ENCODE measurements at regions not wholly inside any gene's neighbourhood (a gene's known extent, or its start where the extent isn't known, plus 50 kb on each side); places are given as distances from the start of the nearest gene placed in this dataset.
A peak's percentile ranks its signal among the peaks of the same experiment; 100 is the strongest.
"Not testable (repeated sequence)": the region's sequence is repeated elsewhere in the genome, so short reads cannot be mapped to it uniquely, and the experiment has no call there.

DNA sequence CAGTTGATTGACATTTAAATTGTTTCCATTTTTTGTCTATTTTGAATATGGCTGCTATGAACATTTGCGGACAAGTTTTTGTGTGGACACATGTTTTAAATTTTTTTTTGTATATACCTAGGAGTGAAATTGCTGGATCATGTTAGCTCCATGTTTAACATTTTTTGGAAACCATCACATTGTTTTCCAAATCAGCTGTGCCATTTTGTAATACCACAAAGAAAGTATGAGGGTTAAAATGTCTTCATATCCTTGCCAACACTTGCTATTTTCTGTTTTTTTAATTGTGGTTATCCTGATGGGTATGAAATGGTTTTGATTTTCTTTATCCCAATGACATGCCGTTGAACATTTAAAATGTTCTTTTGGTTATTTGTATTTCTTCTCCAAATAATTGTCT, 52.1 kb downstream of the CARTPT start:
- no peak for DNase-seq (ENCODE audit: low read depth)

- no peak for DNase-seq (ENCODE audit: low read depth)
These were observed 59.7 kb downstream of the CARTPT start for GRCh38 chr5:71778678-71779276.

DNA sequence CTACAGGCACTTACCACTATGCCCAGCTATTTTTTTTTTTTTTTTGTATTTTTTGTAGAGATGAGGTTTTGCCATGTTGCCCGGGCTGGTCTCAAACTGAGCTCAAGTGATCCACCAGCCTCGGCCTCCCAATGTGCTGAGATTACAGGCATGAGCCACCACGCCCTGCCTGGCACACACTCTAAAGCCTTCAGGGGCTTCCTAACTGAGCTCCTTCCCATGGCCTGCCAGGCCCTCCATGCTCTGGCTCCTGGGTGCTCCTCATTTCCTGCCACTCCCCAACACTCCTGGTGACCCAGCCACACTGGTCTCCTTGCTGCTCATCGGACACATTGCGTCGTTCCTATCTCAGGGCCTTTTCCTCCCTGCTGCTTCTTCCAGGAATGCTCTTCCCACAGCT, 61.5 kb downstream of the CARTPT start:
- DNase-seq (ENCODE audit: low read depth): no peak

- no peak for DNase-seq (ENCODE audit: low read depth)
These were observed 63.3 kb downstream of the CARTPT start for GRCh38 chr5:71782393-71782770.

DNA sequence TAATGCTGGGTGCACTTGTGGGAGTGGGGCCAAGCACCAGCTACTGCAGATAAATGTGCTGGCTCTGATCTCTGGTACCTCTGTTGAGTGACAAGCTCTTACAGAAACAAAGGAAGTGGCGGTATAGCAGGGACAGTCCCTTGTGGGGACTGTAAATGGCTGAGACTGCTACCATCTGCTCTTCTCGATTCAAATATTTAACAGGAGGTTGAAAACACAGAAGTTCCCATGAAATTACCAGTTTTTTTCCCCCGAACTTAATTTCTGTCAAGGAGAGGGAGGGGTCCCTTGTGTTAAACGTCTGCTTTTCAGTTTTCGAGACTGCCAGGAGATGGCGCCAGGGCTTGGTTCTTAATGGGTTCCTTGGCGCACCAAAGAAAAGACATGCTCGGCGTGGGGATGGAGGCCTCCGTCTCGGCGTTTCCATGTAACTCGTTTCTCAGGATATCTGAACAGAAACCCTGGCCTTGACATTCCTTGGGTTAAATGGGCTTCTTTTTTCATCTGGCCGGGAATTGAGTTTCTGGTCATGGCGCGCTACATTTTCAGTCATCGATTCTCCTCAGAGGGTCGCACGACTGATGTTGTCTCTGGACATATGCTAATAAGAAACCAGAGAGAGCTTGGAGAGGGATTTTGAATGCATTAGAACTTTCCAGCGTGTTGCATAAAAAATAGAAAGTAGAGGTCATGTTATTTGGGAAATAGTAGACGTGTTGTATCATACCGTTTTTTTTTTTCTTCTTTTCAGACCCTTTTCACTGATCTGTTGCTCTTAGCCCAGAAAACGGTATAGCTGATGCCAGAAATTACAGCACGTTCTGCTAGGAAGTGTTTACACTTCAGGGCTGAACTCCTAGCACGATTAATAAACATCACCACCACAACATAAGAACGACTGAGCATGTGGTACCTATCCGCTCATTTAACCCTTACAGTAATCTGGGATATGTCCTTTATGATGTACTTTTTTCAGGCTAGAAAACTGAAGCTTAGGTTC, 64.0 kb downstream of the CARTPT start:
- peak; percentile 60 for DNase-seq (ENCODE audit: low read depth)

GRCh38 chr5:71783891-71784290, 64.8 kb downstream of the CARTPT start:
- DNase-seq (ENCODE audit: low read depth): no peak

DNA sequence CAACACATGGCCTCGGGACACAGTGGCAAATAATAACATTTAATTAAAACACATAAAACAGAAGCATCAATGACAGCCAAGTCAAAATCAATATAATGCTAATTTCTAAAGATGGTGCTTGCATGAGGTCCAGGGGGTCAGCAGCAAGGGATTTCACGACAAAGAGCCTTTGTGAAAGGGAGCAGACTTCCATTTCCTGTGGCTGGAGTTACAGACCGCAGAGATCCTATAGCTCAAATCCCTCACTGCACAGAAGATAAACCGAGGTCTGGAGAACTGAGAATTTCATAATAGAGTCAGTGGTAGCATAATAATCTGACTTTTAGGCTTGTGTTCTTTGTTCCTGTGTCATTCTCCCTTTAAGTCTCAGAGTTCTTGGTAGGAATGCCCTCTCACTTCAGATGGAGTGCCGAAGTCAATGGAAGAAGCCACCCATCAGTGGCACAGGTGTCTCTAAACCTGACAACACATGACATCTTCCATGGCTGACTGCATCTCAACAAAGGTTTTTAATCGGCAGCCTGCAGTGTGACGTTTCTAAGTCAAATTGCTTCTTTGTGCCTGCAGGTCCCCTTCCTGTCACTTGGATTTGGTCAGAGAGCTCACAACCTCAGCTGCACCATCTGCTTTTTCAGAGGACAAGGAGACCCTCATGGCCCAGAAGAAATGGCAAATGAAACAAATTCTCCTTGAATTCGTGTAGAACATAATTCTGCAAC, 67.4 kb downstream of the CARTPT start:
- no peak for DNase-seq (ENCODE audit: low read depth)

DNA sequence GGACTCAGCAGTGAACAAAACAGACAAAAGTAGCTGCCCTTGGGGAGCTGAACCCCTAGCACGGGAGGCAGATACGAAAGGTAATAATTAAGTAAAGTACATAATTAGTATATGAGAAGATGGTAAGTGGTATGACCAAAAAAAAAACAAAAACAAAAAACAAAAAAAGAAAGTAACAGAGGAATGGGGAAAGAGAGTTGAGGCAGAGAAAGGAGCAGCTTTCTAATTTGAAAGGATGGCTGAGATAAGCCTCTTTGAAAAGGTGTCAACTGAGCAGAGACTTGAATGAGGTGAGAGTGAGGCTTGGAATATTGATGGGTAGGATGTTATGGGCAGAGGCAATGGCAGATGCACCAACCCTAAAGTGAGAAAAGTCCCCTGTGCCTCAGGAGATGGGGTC, 69.7 kb downstream of the CARTPT start:
- DNase-seq (ENCODE audit: low read depth): no peak

GRCh38 chr5:71789746-71790145, 70.7 kb downstream of the CARTPT start:
- no peak for DNase-seq (ENCODE audit: low read depth)

DNA sequence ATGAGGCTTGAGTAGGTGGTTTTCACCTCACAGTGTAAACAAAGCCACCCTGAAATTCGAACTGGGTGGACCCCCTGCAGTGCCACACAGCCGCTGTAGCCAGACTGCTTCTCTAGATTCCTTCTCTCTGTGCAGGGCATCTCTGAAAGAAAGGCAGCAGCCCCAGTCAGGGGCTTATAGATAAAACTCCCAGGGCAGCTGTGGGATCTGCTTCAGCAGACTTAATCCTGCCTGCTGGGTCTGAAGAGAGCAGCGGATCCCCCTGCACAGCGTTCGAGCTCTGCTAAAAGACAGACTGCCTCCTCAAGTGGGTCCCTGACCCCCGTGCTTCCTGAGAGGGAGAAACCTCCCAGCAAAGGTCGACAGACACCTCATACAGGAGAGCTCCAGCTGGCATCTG, 71.4 kb downstream of the CARTPT start:
- no peak for DNase-seq (ENCODE audit: low read depth)

- not testable (repeated sequence) for DNase-seq (ENCODE audit: low read depth)
These were observed 73.0 kb downstream of the CARTPT start for GRCh38 chr5:71792041-71792440.

DNA sequence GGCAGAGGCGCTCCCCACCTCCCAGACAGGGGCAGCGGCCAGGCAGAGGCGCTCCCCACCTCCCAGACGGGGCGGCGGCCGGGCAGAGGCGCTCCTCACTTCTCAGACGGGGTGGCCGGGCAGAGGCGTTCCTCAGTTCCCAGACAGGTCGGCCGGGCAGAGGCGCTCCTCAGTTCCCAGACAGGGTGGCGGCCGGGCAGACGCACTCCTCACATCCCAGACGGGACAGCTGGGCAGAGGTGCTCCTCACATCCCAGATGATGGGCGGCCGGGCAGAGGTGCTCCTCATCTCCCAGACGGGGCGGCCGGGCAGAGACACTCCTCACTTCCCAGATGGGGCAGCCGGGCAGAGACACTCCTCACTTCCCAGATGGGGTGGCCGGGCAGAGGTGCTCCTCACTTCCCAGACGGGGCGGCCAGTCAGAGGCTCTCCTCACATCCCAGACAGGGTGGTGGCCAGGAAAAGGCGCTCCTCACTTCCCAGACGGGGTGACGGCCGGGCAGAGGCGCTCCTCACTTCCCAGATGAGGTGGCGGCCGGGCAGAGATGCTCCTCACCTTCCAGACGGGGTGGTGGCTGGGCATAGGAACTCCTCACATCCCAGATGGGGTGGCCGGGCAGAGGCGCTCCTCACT, 75.1 kb downstream of the CARTPT start:
- no peak for DNase-seq (ENCODE audit: low read depth)

DNA sequence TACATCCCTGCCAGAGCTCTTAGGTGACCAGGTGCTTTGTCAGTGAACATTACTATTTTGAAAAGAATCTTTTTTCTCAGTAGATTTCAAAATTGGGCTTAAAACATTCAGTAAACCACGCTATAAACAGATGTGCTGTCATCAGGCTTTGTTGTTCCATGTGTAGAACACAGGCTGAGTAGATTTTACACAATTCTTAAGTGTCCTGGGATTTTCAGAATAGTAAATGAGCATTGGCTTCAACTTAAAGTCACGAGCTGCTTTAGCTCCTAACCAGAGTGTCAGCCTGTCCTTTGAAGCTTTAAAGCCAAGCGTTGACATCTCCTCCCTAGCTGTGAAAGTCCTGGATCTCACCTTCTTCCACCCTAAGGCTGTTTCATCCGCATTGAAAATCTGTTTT, 83.6 kb downstream of the CARTPT start:
- DNase-seq (ENCODE audit: low read depth): no peak

- no peak for DNase-seq (ENCODE audit: low read depth)
These were observed 87.6 kb downstream of the CARTPT start for GRCh38 chr5:71806711-71807110.

- no peak for DNase-seq (ENCODE audit: low read depth)
These were observed 88.8 kb downstream of the CARTPT start for GRCh38 chr5:71807909-71808308.

DNA sequence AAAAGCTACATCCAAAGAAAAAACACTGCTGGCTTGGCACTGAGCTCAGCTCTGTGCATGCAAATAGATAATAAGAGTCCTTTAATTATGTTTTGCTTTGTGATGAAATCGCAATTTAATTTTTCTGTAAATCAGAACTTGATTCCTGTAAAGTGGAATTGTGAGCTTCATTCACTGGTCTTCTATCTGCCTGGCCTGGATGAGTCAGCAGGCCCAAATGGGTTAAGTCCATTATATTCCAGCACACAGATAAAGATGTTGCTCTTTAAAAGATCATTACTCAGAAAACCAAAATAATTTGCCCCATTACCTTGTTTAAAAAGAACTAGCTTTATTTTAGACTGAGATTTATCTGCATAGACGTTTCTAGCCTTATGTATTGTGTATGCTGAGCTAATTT, 90.4 kb downstream of the CARTPT start:
- no peak for DNase-seq (ENCODE audit: low read depth)

DNA sequence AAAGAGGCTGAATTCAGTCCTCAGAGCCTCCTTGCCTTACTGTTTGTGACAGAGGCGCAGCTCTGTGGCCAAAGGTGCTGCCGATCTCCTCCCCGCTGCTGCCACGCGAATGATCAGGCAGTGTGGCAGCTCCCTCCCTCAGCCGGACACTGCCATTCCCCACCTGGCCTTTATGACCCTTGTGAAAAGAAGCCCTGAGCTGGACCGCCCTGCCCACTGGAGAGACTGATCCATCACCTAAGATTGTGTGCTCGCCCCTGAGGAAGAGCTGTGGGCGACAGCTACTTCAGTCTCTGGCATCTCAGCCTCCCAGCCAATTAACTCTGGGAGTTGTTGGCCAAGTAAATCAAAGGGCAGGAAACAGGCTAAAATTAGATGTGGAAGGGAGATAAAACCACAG, 90.9 kb downstream of the CARTPT start:
- DNase-seq (ENCODE audit: low read depth): no peak

DNA sequence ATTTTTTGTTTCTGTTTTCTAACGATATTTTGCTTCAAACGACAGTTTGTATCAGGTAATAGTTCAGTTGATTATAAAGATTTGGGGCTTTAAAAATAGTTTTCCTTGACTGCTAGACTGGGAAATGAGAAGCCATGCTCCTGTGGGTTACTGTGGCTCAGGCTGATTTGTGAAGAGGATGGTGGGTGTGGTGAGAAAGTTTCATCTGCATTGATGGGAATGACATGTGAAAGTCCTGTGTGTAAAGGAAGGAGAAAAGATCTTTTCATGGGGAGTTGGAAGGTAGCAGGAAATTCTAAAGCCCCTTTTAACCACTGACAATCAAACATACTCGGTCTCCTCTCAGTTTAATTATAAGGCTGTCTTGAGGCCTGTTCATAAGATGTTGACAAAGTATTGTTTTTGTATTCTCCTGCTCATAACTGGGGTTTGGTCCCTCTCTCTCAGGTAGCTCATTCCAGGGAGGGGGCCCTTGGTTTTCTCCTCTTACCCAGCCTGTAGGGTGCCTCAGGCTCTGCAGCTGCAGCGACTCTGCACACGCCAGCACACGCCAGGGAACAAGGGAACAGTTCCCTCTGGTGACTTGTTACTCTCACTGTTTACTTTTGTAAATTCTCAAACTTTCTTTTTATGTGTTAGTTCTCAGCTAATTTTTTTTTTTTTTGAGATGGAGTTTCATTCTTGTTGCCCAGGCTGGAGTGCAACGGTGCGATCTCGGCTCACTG, 91.6 kb downstream of the CARTPT start:
- no peak for DNase-seq (ENCODE audit: low read depth)

DNA sequence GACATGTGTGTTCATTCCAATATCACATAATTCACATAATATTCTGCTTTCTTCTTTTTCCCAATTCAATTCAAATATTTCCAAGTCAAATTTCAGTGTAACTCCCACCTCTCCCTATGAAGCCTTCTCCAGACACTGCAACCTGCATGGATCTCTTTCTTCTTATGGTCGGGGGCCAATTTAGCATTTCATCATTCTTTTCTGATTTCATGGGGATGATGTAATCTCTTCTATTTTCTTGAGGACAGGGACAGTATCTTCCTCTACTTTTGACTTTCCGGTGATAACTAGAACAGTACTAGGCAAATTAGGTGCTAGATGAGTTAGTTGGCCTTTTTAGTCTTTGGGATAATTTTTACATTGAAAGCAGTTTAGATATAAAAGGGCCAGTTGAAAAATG, 92.7 kb downstream of the CARTPT start:
- DNase-seq (ENCODE audit: low read depth): no peak

- DNase-seq (ENCODE audit: low read depth): no peak
These were observed 97.2 kb downstream of the CARTPT start for GRCh38 chr5:71816307-71816706.

DNA sequence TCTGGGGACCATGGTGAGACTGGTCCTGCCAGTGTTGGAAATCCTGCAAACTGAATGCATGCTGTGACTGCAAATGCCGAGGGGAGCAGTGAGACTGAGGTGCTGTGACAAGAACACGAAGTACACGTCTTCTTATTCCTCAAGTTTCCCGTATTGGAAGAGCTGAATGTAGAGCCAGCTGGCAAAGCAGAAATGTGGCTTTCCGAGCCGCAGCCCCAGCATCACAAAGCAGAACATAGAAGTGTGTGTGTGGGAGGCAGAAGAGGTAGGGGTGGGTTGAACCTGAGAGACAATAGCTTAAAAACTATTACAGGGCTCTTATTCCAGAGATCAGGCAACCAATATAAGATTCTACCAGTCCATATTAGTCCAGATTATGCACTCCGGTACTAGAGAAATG, 98.8 kb downstream of the CARTPT start:
- DNase-seq (ENCODE audit: low read depth): no peak

GRCh38 chr5:71821029-71821428, 102.0 kb downstream of the CARTPT start:
- no peak for DNase-seq (ENCODE audit: low read depth)

Data from activated T-cell treated with anti-CD3 and anti-CD28 coated beads for 48 hours (primary cell).